IMR-90 (cell line): ENCODE measurements at regions not wholly inside any gene's neighbourhood (a gene's known extent, or its start where the extent isn't known, plus 50 kb on each side); places are given as distances from the start of the nearest gene placed in this dataset.

Experiments used
- ATAC-seq: fragments of 200-7000 bp; cut with Tn5 transposase; 2 replicates; pipeline ENCODE4 v1.9.1; 2020; ENCODE audit warnings: low read depth, mild to moderate bottlenecking, moderate library complexity
- BruUV-seq: library from RNA; stranded (reverse); fragments of 400-500 nt; replicated peaks from 2 replicates; lab custom pipeline; 2021; lab: Mats Ljungman, UMichigan
- CTCF ChIA-PET: fragments of 300-600 bp; formaldehyde crosslinking; extraction: SDS; loops from one replicate; lab custom pipeline; 2021; ENCODE audit warnings: antibody characterized with exemption; lab: Yijun Ruan, JAX
- POLR2A ChIA-PET: fragments of 300-600 bp; sonication (Branson Sonifier 250); formaldehyde crosslinking; loops from one replicate; lab custom pipeline; 2022; ENCODE audit warnings: antibody characterized with exemption; ENCODE audit not compliant: unreplicated experiment; lab: Charles Lee
- DNase-seq: peaks from one replicate; pipeline ENCODE4 v3.0.0; 2013
- H2AFZ ChIP-seq: replicated peaks from 2 replicates; pipeline ENCODE3; 2013; ENCODE audit warnings: low read length, mild to moderate bottlenecking; ENCODE audit not compliant: poor library complexity
- H2AK5ac ChIP-seq: 2 replicates; pipeline ENCODE4 v1.6.1; 2013; ENCODE audit warnings: low read depth, low read length, inconsistent platforms
- H2AK9ac ChIP-seq: replicated peaks from 2 replicates; pipeline ENCODE3; 2013; ENCODE audit warnings: mild to moderate bottlenecking, low read depth, low read length, moderate library complexity; ENCODE audit not compliant: poor library complexity
- H2BK120ac ChIP-seq: 2 replicates; pipeline ENCODE4 v1.6.1; 2013; ENCODE audit warnings: low read depth, low read length, inconsistent platforms
- H2BK15ac ChIP-seq: 3 replicates; pipeline ENCODE4 v1.6.1; 2013; ENCODE audit warnings: low read depth, low read length, inconsistent platforms
- H2BK20ac ChIP-seq: 2 replicates; pipeline ENCODE4 v1.6.1; 2013; ENCODE audit warnings: low read depth, mild to moderate bottlenecking, inconsistent platforms, low read length, moderate library complexity
- H2BK5ac ChIP-seq: 2 replicates; pipeline ENCODE4 v1.6.1; 2013; ENCODE audit warnings: mild to moderate bottlenecking, low read depth, low read length, inconsistent platforms; ENCODE audit not compliant: poor library complexity, severe bottlenecking
- H3K14ac ChIP-seq: replicated peaks from 2 replicates; pipeline ENCODE4 v1.6.1; 2013; ENCODE audit warnings: low read depth, low read length, inconsistent platforms
- H3K18ac ChIP-seq: 2 replicates; pipeline ENCODE4 v1.6.1; 2013; ENCODE audit warnings: low read depth, low read length, control low read depth
- H3K23ac ChIP-seq: 2 replicates; pipeline ENCODE4 v1.6.1; 2013; ENCODE audit warnings: low read depth, low read length, inconsistent platforms
- H3K27ac ChIP-seq: 2 replicates; pipeline ENCODE4 v1.5.1; 2013; ENCODE audit warnings: mild to moderate bottlenecking, control low read depth, low read length; ENCODE audit not compliant: insufficient read depth
- H3K27me3 ChIP-seq: 2 replicates; pipeline ENCODE4 v1.6.1; 2013; ENCODE audit warnings: low read length; ENCODE audit not compliant: control insufficient read depth, insufficient read depth
- H3K36me3 ChIP-seq: 2 replicates; pipeline ENCODE4 v1.6.1; 2013; ENCODE audit warnings: low read length, mixed read lengths; ENCODE audit not compliant: control insufficient read depth, insufficient read depth
- H3K4ac ChIP-seq: 2 replicates; pipeline ENCODE4 v1.6.1; 2013; ENCODE audit warnings: low read depth, low read length, inconsistent platforms
- H3K4me1 ChIP-seq: 2 replicates; pipeline ENCODE4 v1.6.1; 2013; ENCODE audit warnings: low read length, mixed read lengths; ENCODE audit not compliant: control insufficient read depth, insufficient read depth
- H3K4me2 ChIP-seq: 2 replicates; pipeline ENCODE4 v1.6.1; 2013; ENCODE audit warnings: low read depth, mild to moderate bottlenecking, control low read depth, low read length, moderate library complexity
- H3K4me3 ChIP-seq: 2 replicates; pipeline ENCODE4 v1.5.1; 2013; ENCODE audit warnings: low read depth, mild to moderate bottlenecking, control low read depth, low read length, moderate library complexity; ENCODE audit not compliant: insufficient read depth
- H3K56ac ChIP-seq: 2 replicates; pipeline ENCODE4 v1.6.1; 2013; ENCODE audit warnings: low read length, inconsistent platforms; ENCODE audit not compliant: insufficient read depth; ENCODE audit errors: extremely low read depth
- H3K79me1 ChIP-seq, 2 experiments: 2 replicates each; pipeline ENCODE4 v1.6.1; 2013; ENCODE audit warnings: low read length in 2 of 2, inconsistent platforms in 1 of 2, low read depth in 1 of 2
- H3K9ac ChIP-seq: 2 replicates; pipeline ENCODE4 v1.6.1; 2013; ENCODE audit warnings: low read depth, low read length, control low read depth
- H3K9me1 ChIP-seq: 2 replicates; pipeline ENCODE4 v1.6.1; 2013; ENCODE audit warnings: low read length, inconsistent platforms; ENCODE audit not compliant: insufficient read depth
- H3K9me3 ChIP-seq: 2 replicates; pipeline ENCODE4 v1.6.1; 2013; ENCODE audit warnings: low read length; ENCODE audit not compliant: control insufficient read depth, insufficient read depth
- H4K20me1 ChIP-seq: 2 replicates; pipeline ENCODE4 v1.6.1; 2013; ENCODE audit warnings: low read length, inconsistent platforms; ENCODE audit not compliant: insufficient read depth
- H4K5ac ChIP-seq: 2 replicates; pipeline ENCODE4 v1.6.1; 2013; ENCODE audit warnings: mild to moderate bottlenecking, low read depth, low read length, control low read depth
- H4K8ac ChIP-seq, 2 experiments: 2 replicates each; pipeline ENCODE4 v1.6.1; 2013; ENCODE audit warnings: low read depth in 2 of 2, low read length in 2 of 2, control low read depth in 1 of 2, inconsistent platforms in 1 of 2
- H4K91ac ChIP-seq: 2 replicates; pipeline ENCODE4 v1.6.1; 2013; ENCODE audit warnings: low read depth, low read length, inconsistent platforms; ENCODE audit not compliant: insufficient read depth
- CEBPB ChIP-seq: IDR thresholded peaks from 2 replicates; pipeline ENCODE4 v1.6.1; 2012; ENCODE audit warnings: low read depth, low read length, improper control_type of control experiment
- CHD1 ChIP-seq: IDR thresholded peaks from 2 replicates; pipeline ENCODE4 v1.6.1; 2012; ENCODE audit warnings: low read depth, low read length, improper control_type of control experiment
- RAD21 ChIP-seq: IDR thresholded peaks from 2 replicates; pipeline ENCODE4 v1.6.1; 2012; ENCODE audit warnings: low read length, improper control_type of control experiment
- RFX5 ChIP-seq: IDR thresholded peaks from 2 replicates; pipeline ENCODE4 v1.8.0; 2012; ENCODE audit warnings: low read depth, mild to moderate bottlenecking, low read length, moderate library complexity
- dilution Hi-C: fragments of 300-500 bp; cut with HindIII; formaldehyde crosslinking; loops from one replicate; pipeline ENCODE4 v1.14.3; 2018; ENCODE audit warnings: low sequenced_read_pairs; ENCODE audit not compliant: unreplicated experiment
- in situ Hi-C: fragments of 300-500 bp; cut with MboI; formaldehyde crosslinking; loops from 3 replicates; pipeline ENCODE4 v1.14.3; 2019; ENCODE audit warnings: low sequenced_read_pairs, inconsistent platforms, mixed read lengths
- intact Hi-C: fragments of 100-400 bp; cut with micrococcal nuclease; formaldehyde crosslinking; loops from 2 replicates; pipeline ENCODE4 v1.10.0; 2022
- TF ChIP-seq, protein P1 (sequence below): conservative IDR thresholded peaks from 2 replicates; pipeline ENCODE4 v1.5.1; 2012; ENCODE audit warnings: mild to moderate bottlenecking, low read depth, low read length, improper control_type of control experiment

GRCh38 chr9:78783743-78784142 is 486.8 kb downstream of the PSAT1 start:
- Histone ChIP-seq H3K4me3 (no peak overlapping the region), H2BK5ac (no peak overlapping the region), H3K27me3 (no peaks in the 10 kb centered on the region), H4K8ac (no peak overlapping the region), H3K36me3 (no peaks in the 10 kb centered on the region), H3K9me3 (no peaks in the 10 kb centered on the region), H3K27ac (no peak overlapping the region), H2BK120ac (no peak overlapping the region), H4K5ac (no peak overlapping the region), H2BK15ac (no peak overlapping the region), H3K79me1 (no peaks in the 10 kb centered on the region), H3K18ac (no peak overlapping the region), H2AK5ac (no peak overlapping the region), H2BK20ac (no peak overlapping the region), H2AK9ac (no peak overlapping the region), H3K4me2 (no peak overlapping the region), H3K4me1 (peaks cover 3% of the 10 kb centered on the region; the same call in 1 of the 2 replicates), H3K9me1 (0 out of 2 replicates have a peak, but pooled peaks cover 2% of the 10 kb centered on the region), H3K56ac (no peak overlapping the region), H4K20me1 (no peaks in the 10 kb centered on the region), H3K4ac (no peak overlapping the region), H4K91ac (no peak overlapping the region), H3K23ac (no peak overlapping the region), H3K9ac (no peak overlapping the region), H3K14ac (no peak overlapping the region), H2AFZ (no peak overlapping the region)
- dilution Hi-C loops (no loop called here), in situ Hi-C loops (no loop called here), intact Hi-C loops (no loop called here)
- ChIA-PET CTCF (no interaction called here), POLR2A (no interaction called here)
- no peak for DNase-seq
- no peak for ATAC-seq
- no TSS peak for BruUV-seq
- TF ChIP-seq, protein P1, sequence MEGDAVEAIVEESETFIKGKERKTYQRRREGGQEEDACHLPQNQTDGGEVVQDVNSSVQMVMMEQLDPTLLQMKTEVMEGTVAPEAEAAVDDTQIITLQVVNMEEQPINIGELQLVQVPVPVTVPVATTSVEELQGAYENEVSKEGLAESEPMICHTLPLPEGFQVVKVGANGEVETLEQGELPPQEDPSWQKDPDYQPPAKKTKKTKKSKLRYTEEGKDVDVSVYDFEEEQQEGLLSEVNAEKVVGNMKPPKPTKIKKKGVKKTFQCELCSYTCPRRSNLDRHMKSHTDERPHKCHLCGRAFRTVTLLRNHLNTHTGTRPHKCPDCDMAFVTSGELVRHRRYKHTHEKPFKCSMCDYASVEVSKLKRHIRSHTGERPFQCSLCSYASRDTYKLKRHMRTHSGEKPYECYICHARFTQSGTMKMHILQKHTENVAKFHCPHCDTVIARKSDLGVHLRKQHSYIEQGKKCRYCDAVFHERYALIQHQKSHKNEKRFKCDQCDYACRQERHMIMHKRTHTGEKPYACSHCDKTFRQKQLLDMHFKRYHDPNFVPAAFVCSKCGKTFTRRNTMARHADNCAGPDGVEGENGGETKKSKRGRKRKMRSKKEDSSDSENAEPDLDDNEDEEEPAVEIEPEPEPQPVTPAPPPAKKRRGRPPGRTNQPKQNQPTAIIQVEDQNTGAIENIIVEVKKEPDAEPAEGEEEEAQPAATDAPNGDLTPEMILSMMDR = 0 out of 2 replicates have a peak, but pooled peaks have one; percentile 5
- TF ChIP-seq RFX5 = no peak
- TF ChIP-seq CHD1 = no peak
- no peak for TF ChIP-seq RAD21
- TF ChIP-seq CEBPB = 0 out of 2 replicates have a peak, but pooled peaks have one; percentile 5
